Lower lobe of right lung (tissue), 2 donors: ENCODE measurements at regions not wholly inside any gene's neighbourhood (a gene's known extent, or its start where the extent isn't known, plus 50 kb on each side); places are given as distances from the start of the nearest gene placed in this dataset.

Experiments
- ATAC-seq, 2 donors: fragments of 200-7000 bp; cut with Tn5 transposase; one replicate each; pipeline ENCODE4 v1.9.1; 2020 to 2022; ENCODE audit warnings: mild to moderate bottlenecking in 2 of 2, moderate library complexity in 2 of 2
- DNase-seq: peaks from one replicate; pipeline ENCODE4 v3.0.0-alpha.2; 2020
- H3K27ac ChIP-seq: fragments of 200-600 bp; one replicate; pipeline ENCODE4 v1.8.0; 2022
- H3K27me3 ChIP-seq: fragments of 200-600 bp; one replicate; pipeline ENCODE4 v1.8.0; 2022; ENCODE audit warnings: low read depth
- H3K36me3 ChIP-seq: fragments of 200-600 bp; one replicate; pipeline ENCODE4 v1.8.0; 2022; ENCODE audit warnings: mild to moderate bottlenecking
- H3K4me1 ChIP-seq: fragments of 200-600 bp; one replicate; pipeline ENCODE4 v1.8.0; 2022
- H3K4me3 ChIP-seq: fragments of 200-600 bp; one replicate; pipeline ENCODE4 v1.8.0; 2022; ENCODE audit warnings: mild to moderate bottlenecking
- H3K9me3 ChIP-seq: fragments of 200-600 bp; one replicate; pipeline ENCODE4 v1.8.0; 2022
- CTCF ChIP-seq: fragments of 200-600 bp; IDR thresholded peaks from one replicate; pipeline ENCODE4 v1.8.0; 2022; ENCODE audit warnings: antibody characterized with exemption, mild to moderate bottlenecking
- intact Hi-C: fragments of 100-400 bp; cut with DNase I; formaldehyde crosslinking; loops from one replicate; pipeline ENCODE4 v1.11.0; 2022
- donor health status: DM: no; HTN: yes; CAD: no; lungs with severe emphysema.

- H3K36me3 ChIP-seq: no peaks in the 10 kb centered on the region
- no peaks in the 10 kb centered on the region for H3K27me3 ChIP-seq
- ATAC-seq (no peak), DNase-seq (no peak)
- H3K4me1 ChIP-seq: no peaks in the 10 kb centered on the region
- no peak for TF ChIP-seq CTCF
- intact Hi-C loops: no loop called here
- H3K27ac ChIP-seq: no peak overlapping the region
- H3K4me3 ChIP-seq: no peak overlapping the region
- H3K9me3 ChIP-seq: no peaks in the 10 kb centered on the region
Measured at GRCh38 chr12:70101064-70101463, 142.2 kb upstream of the CNOT2 start.

GRCh38 chr12:70106347-70106746, 136.9 kb upstream of the CNOT2 start:
- Histone ChIP-seq H3K9me3 (peaks cover 11% of the 10 kb centered on the region), H3K36me3 (no peaks in the 10 kb centered on the region), H3K4me1 (no peaks in the 10 kb centered on the region), H3K27me3 (no peaks in the 10 kb centered on the region), H3K27ac (no peak overlapping the region), H3K4me3 (no peak overlapping the region)
- TF ChIP-seq CTCF: no peak
- DNase-seq (no peak), ATAC-seq (no peak)
- intact Hi-C loops: no loop called here

GRCh38 chr12:70110085-70110484, 133.1 kb upstream of the CNOT2 start:
- no peak for TF ChIP-seq CTCF

GRCh38 chr12:70117670-70118069, 125.6 kb upstream of the CNOT2 start:
- Histone ChIP-seq H3K9me3 (no peaks in the 10 kb centered on the region), H3K27ac (no peak overlapping the region), H3K27me3 (no peaks in the 10 kb centered on the region), H3K36me3 (no peaks in the 10 kb centered on the region), H3K4me3 (no peak overlapping the region), H3K4me1 (no peaks in the 10 kb centered on the region)
- no peak for TF ChIP-seq CTCF
- ATAC-seq (no peak), DNase-seq (no peak)
- intact Hi-C loops: no loop called here

More at GRCh38 chr12:70110085-70110484, 133.1 kb upstream of the CNOT2 start:
- Histone ChIP-seq H3K27me3 (no peaks in the 10 kb centered on the region), H3K4me1 (no peaks in the 10 kb centered on the region), H3K4me3 (no peak overlapping the region), H3K27ac (no peak overlapping the region), H3K9me3 (peaks cover 11% of the 10 kb centered on the region), H3K36me3 (no peaks in the 10 kb centered on the region)
- no peak for DNase-seq
- ATAC-seq: no peak
- intact Hi-C loops: no loop called here

GRCh38 chr12:70120970-70121369, 122.3 kb upstream of the CNOT2 start:
- Histone ChIP-seq H3K4me1 (no peaks in the 10 kb centered on the region), H3K9me3 (no peaks in the 10 kb centered on the region), H3K27me3 (no peaks in the 10 kb centered on the region), H3K36me3 (no peaks in the 10 kb centered on the region), H3K27ac (no peak overlapping the region), H3K4me3 (no peak overlapping the region)
- ATAC-seq (no peak), DNase-seq (no peak)
- no peak for TF ChIP-seq CTCF
- intact Hi-C loops: no loop called here

GRCh38 chr12:70121562-70121961, 121.7 kb upstream of the CNOT2 start:
- no peak for TF ChIP-seq CTCF
- no peak for DNase-seq
- no peak overlapping the region for H3K27ac ChIP-seq

More at GRCh38 chr12:70121562-70121961, 121.7 kb upstream of the CNOT2 start:
- Histone ChIP-seq H3K36me3 (no peaks in the 10 kb centered on the region), H3K9me3 (no peaks in the 10 kb centered on the region), H3K27me3 (no peaks in the 10 kb centered on the region), H3K4me1 (no peaks in the 10 kb centered on the region), H3K4me3 (no peak overlapping the region)
- intact Hi-C loops: no loop called here
- ATAC-seq: no peak
